ENCODE measurements at regions not wholly inside any gene's neighbourhood (a gene's known extent, or its start where the extent isn't known, plus 50 kb on each side); places are given as distances from the start of the nearest gene placed in this dataset.
A peak's percentile ranks its signal among the peaks of the same experiment; 100 is the strongest.

- no peak overlapping the region for H3K4me3 Mint-ChIP-seq
- peaks cover 6 to 10% (median 8%) of the 10 kb centered on the region in 3 donors for H3K4me1 Mint-ChIP-seq
- H3K36me3 Mint-ChIP-seq = no peaks in the 10 kb centered on the region
- peaks cover 11 to 25% (median 12%) of the 10 kb centered on the region in 3 donors for H3K27me3 Mint-ChIP-seq
- ATAC-seq (ENCODE audit: low read depth in 2 of 2) (no peak), DNase-seq (no peak)
- no peaks in the 10 kb centered on the region for H3K9me3 Mint-ChIP-seq
- H3K27ac Mint-ChIP-seq = peak overlapping the region in 1 of 6 donors; percentile 6
These were observed 173.8 kb downstream of the SMAD6 start for GRCh38 chr15:66875588-66876420.

DNA sequence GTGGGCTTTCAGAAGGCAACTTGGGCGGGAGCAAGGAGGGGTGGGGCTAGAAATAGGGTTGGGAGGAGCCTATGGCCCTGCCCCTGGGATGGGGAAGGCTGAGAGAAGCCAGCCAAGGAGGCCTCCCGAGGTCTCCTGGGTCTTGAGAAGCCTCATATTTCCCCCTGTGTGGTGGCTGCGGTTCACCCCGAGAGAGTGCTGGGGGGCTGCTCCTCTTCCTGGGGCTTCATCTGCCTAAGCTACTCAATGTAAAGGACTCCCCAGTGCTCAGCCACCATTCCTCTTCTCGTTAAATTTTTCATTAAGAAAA is 174.3 kb downstream of the SMAD6 start:
- Mint-ChIP-seq H3K27ac (no peak overlapping the region), H3K36me3 (no peaks in the 10 kb centered on the region), H3K4me1 (peaks cover 6 to 13% (median 10%) of the 10 kb centered on the region in 3 donors)

DNA sequence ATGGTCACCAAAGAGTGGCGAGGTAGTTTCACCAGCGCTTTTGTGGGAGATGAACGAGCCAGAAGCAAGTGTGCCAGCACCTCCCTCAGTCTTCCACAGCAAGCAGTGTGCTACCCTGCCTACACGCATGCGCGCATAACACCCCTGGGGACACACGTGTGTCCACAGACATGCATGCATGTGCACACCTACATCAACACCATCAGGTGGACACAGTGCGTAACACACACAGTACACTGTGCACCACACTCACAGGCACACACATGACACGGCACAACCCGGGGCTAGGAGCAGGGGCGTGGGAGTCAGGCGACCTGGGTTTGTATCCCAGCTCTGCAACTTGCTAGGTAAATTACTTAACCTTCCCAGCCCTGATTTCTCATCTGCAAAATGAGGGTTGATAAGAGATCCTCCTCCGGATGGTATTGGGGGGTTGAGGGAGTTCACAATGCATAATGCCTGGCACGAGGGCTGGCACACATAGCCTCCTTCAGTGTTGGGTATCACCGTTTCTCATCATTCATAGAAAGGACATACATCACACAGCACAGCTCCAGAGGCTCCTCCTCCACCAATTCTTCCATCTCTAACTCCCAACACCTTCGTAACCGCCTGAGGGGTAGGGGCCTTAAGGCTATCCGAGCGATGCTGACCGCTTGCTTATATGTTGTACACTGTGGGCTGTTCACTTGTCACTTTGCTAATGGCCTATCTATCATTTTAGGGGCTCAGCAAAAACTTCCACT is 174.9 kb downstream of the SMAD6 start:
- H3K9me3 Mint-ChIP-seq = no peaks in the 10 kb centered on the region
- ATAC-seq (ENCODE audit: low read depth in 2 of 2) = no peak
- H3K27me3 Mint-ChIP-seq = peaks cover 12 to 36% (median 20%) of the 10 kb centered on the region in 3 donors
- DNase-seq = no peak
- peak overlapping the region in 1 of 6 donors; percentile 86 for H3K27ac Mint-ChIP-seq
- H3K4me3 Mint-ChIP-seq = peak overlapping the region in 1 of 8 donors; percentile 47
- peaks cover 6 to 13% (median 10%) of the 10 kb centered on the region in 3 donors for H3K4me1 Mint-ChIP-seq
- no peaks in the 10 kb centered on the region for H3K36me3 Mint-ChIP-seq

More for the DNA sequence above, 174.3 kb downstream of the SMAD6 start:
- Mint-ChIP-seq H3K9me3 (no peaks in the 10 kb centered on the region), H3K4me3 (peak overlapping the region in 1 of 8 donors; percentile 47), H3K27me3 (peaks cover 12 to 31% (median 17%) of the 10 kb centered on the region in 3 donors)
- no peak for ATAC-seq (ENCODE audit: low read depth in 2 of 2)
- DNase-seq = no peak

- peaks cover 6 to 13% (median 10%) of the 10 kb centered on the region in 3 donors for H3K4me1 Mint-ChIP-seq
- H3K36me3 Mint-ChIP-seq = no peaks in the 10 kb centered on the region
- no peak for ATAC-seq (ENCODE audit: low read depth in 2 of 2)
- no peak overlapping the region for H3K27ac Mint-ChIP-seq
- DNase-seq = no peak
- H3K9me3 Mint-ChIP-seq = no peaks in the 10 kb centered on the region
- H3K4me3 Mint-ChIP-seq = no peak overlapping the region
- peaks cover 12 to 44% (median 27%) of the 10 kb centered on the region in 3 donors for H3K27me3 Mint-ChIP-seq
These were observed 175.6 kb downstream of the SMAD6 start for GRCh38 chr15:66877477-66878271.

GRCh38 chr15:66878761-66879160 is 176.7 kb downstream of the SMAD6 start:
- H3K9me3 Mint-ChIP-seq = no peaks in the 10 kb centered on the region
- no peaks in the 10 kb centered on the region for H3K36me3 Mint-ChIP-seq
- H3K27ac Mint-ChIP-seq = no peak overlapping the region
- H3K4me3 Mint-ChIP-seq = no peak overlapping the region
- H3K27me3 Mint-ChIP-seq = peaks cover 12 to 45% (median 38%) of the 10 kb centered on the region in 3 donors
- DNase-seq (no peak), ATAC-seq (ENCODE audit: low read depth in 2 of 2) (no peak)
- H3K4me1 Mint-ChIP-seq = peaks cover 6 to 13% (median 10%) of the 10 kb centered on the region in 3 donors

DNA sequence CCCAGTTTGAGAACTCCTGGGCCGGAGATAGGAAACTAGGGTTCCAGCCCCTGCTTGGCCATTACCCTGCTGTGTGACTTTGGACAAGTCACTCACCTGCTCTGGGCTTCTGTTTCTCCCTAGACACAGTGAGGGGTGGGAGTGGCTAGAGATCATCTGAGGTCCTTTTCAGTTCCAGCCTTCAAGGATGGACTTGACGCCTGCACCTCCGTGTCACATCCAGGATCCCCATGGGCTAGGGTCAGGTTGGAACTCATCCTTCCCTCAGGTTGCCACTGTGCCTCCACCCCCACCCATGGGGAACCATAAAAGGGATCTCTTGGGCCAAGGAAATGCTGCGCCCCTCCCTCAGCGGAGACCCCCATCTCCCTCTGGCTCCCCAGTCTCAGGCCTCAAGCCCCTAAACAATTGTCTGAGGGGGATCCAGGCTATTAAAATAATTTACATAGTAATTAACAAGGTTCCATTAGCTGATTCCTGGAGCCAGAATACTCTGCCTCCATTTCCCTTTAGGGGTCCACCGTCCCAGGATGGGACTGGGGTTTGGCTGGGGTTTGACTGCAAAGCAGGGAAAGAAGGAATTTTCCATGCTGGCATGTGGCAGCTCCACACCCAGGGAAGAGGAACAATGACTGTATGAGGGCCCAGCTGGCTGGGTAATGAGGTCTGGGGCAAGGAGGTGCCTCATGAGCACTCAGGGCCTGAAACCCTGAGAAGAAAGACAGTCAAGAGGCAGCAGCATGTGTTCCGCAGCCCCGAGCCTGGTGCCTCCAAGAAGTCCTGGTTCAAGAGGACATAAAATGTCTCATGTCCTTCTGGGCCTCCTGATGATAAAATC is 177.7 kb downstream of the SMAD6 start:
- DNase-seq = no peak
- Mint-ChIP-seq H3K9me3 (no peaks in the 10 kb centered on the region), H3K4me1 (peaks cover 6 to 13% (median 10%) of the 10 kb centered on the region in 3 donors), H3K36me3 (no peaks in the 10 kb centered on the region), H3K4me3 (no peak overlapping the region), H3K27me3 (peaks cover 12 to 52% (median 43%) of the 10 kb centered on the region in 3 donors), H3K27ac (peak overlapping the region in 2 of 6 donors; percentile 36 to 72)
- ATAC-seq (ENCODE audit: low read depth in 2 of 2) = no peak

- peaks cover 0 to 13% (median 10%) of the 10 kb centered on the region in 3 donors for H3K4me1 Mint-ChIP-seq
- no peaks in the 10 kb centered on the region for H3K36me3 Mint-ChIP-seq
- no peak for DNase-seq
- no peak overlapping the region for H3K4me3 Mint-ChIP-seq
- no peak for ATAC-seq (ENCODE audit: low read depth in 2 of 2)
- peaks cover 8 to 52% (median 43%) of the 10 kb centered on the region in 3 donors for H3K27me3 Mint-ChIP-seq
- H3K9me3 Mint-ChIP-seq = no peaks in the 10 kb centered on the region
- H3K27ac Mint-ChIP-seq = peak overlapping the region in 2 of 6 donors; percentile 15 to 72
These were observed 178.5 kb downstream of the SMAD6 start for GRCh38 chr15:66880380-66881155.

- no peaks in the 10 kb centered on the region for H3K9me3 Mint-ChIP-seq
- no peak for ATAC-seq (ENCODE audit: low read depth in 2 of 2)
- H3K4me3 Mint-ChIP-seq = no peak overlapping the region
- peaks cover 0 to 9% (median 5%) of the 10 kb centered on the region in 3 donors for H3K4me1 Mint-ChIP-seq
- H3K36me3 Mint-ChIP-seq = no peaks in the 10 kb centered on the region
- H3K27me3 Mint-ChIP-seq = peaks cover 11 to 47% (median 43%) of the 10 kb centered on the region in 3 donors
- DNase-seq = no peak
- peak overlapping the region in 3 of 6 donors; percentile 15 to 96 (median 66) for H3K27ac Mint-ChIP-seq
These were observed 179.3 kb downstream of the SMAD6 start for GRCh38 chr15:66881173-66881905.

DNA sequence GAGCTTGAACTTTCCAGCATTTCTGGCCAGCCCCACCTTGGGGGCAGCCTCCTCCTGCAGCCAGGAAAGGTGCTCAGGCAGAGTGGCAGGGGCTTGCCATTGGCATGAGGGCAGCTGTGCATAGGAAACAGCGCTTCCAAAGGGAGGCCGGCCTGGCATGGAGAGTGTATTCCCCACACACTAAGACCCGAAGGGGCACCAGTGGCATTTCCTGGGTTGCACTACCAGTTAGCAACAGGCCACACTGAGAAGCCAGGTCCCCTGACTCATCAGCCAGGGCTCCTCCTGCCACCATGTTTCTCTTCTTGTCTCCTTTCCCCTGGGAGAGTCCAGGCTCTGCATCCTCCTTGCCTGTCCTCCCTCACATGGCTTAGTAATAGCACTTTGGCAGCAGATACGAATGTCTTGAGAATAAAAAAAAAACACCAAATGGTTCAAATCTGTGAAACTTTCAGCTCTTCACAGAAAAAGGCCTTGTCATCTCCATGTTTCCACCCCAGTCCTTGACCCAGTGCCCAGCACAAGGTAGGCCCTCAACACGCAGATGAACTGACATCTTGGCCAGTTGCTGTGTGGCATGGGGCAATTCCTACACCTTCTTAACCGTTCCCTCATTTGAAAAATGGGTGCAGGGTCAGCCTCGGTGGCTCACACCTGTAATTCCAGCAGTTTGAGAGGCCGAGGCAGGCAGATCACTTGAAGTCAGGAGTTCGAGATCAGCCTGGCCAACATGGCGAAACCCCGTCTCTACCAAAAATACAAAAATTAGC is 180.4 kb downstream of the SMAD6 start:
- H3K9me3 Mint-ChIP-seq = peaks cover 0 to under 1% (median 0%) of the 10 kb centered on the region in 7 donors
- DNase-seq = no peak
- H3K4me1 Mint-ChIP-seq = peaks cover 0 to 9% (median 5%) of the 10 kb centered on the region in 3 donors
- peak overlapping the region in 1 of 6 donors; percentile 52 for H3K27ac Mint-ChIP-seq
- no peak for ATAC-seq (ENCODE audit: low read depth in 2 of 2)
- peaks cover 5 to 41% (median 39%) of the 10 kb centered on the region in 3 donors for H3K27me3 Mint-ChIP-seq
- no peak overlapping the region for H3K4me3 Mint-ChIP-seq
- H3K36me3 Mint-ChIP-seq = no peaks in the 10 kb centered on the region

- no peak for DNase-seq
- H3K9me3 Mint-ChIP-seq = peaks cover 0 to 10% (median under 1%) of the 10 kb centered on the region in 7 donors
- peaks cover 0 to 6% (median 0%) of the 10 kb centered on the region in 3 donors for H3K4me1 Mint-ChIP-seq
- H3K27me3 Mint-ChIP-seq = peaks cover 4 to 33% (median 30%) of the 10 kb centered on the region in 3 donors
- no peak for ATAC-seq (ENCODE audit: low read depth in 2 of 2)
- H3K36me3 Mint-ChIP-seq = no peaks in the 10 kb centered on the region
- peak overlapping the region in 1 of 6 donors; percentile 4 for H3K27ac Mint-ChIP-seq
- peak overlapping the region in 1 of 8 donors; percentile 7 for H3K4me3 Mint-ChIP-seq
These were observed 181.4 kb downstream of the SMAD6 start for GRCh38 chr15:66883284-66883911.

Measured in naive B cell (primary cell).